Testis (tissue), 2 donors: ENCODE measurements at regions not wholly inside any gene's neighbourhood (a gene's known extent, or its start where the extent isn't known, plus 50 kb on each side); places are given as distances from the start of the nearest gene placed in this dataset.

Experiments
- POLR2A ChIP-seq: fragments of 450-650 bp; IDR thresholded peaks from one replicate; pipeline ENCODE4 v1.6.1; 2017; ENCODE audit warnings: antibody characterized with exemption, mild to moderate bottlenecking, moderate library complexity
- TF ChIP-seq, protein P1 (sequence below), 3 experiments: fragments of 450-650 bp in 2 of 3; fragments of 200-600 bp in 1 of 3; sonication (generic) in 1 of 3; IDR thresholded peaks; one replicate each; pipeline ENCODE4 v1.5.1; 2016 to 2019; ENCODE audit warnings: antibody characterized with exemption in 3 of 3, mild to moderate bottlenecking in 2 of 3, moderate library complexity in 1 of 3

DNA sequence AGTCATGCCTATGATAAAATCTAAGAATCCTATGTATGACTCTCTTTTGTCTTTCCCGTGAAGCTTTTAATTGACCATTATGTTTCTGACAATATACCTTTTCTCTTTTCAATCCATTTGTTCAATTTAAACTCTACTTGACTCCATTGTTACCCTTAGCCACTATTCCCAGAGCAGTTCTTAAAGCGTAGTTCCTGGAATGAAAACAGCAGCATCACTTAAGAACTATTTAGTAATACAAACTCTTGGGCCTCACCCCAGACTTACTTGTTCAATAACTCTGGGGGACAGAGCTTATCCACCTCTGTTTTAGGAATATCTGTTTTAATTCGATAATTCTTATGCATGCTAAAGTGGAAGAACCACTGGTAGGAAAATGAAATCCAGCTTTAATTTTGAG lies 358.4 kb downstream of the PRR32 start:
- TF ChIP-seq, protein P1, sequence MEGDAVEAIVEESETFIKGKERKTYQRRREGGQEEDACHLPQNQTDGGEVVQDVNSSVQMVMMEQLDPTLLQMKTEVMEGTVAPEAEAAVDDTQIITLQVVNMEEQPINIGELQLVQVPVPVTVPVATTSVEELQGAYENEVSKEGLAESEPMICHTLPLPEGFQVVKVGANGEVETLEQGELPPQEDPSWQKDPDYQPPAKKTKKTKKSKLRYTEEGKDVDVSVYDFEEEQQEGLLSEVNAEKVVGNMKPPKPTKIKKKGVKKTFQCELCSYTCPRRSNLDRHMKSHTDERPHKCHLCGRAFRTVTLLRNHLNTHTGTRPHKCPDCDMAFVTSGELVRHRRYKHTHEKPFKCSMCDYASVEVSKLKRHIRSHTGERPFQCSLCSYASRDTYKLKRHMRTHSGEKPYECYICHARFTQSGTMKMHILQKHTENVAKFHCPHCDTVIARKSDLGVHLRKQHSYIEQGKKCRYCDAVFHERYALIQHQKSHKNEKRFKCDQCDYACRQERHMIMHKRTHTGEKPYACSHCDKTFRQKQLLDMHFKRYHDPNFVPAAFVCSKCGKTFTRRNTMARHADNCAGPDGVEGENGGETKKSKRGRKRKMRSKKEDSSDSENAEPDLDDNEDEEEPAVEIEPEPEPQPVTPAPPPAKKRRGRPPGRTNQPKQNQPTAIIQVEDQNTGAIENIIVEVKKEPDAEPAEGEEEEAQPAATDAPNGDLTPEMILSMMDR (IDR thresholded peaks at IDR 0.05), result no peak
- no peak for TF ChIP-seq POLR2A
